DOHH2 (cell line): ENCODE measurements at regions not wholly inside any gene's neighbourhood (a gene's known extent, or its start where the extent isn't known, plus 50 kb on each side); places are given as distances from the start of the nearest gene placed in this dataset.

Source experiments
- H3F3A ChIP-seq: fragments of 200-600 bp; sonication (generic), shearing (Covaris generic); 2 replicates; pipeline ENCODE4 v1.6.0; 2016; ENCODE audit warnings: antibody characterized with exemption, mild to moderate bottlenecking; ENCODE audit not compliant: control insufficient read depth, insufficient read depth
- H3K27ac ChIP-seq: fragments of 200-600 bp; sonication (generic); 2 replicates; pipeline ENCODE4 v1.5.1; 2014; ENCODE audit warnings: low read depth, mild to moderate bottlenecking, low read length, moderate library complexity
- H3K27me3 ChIP-seq: fragments of 200-600 bp; sonication (generic); 2 replicates; pipeline ENCODE4 v1.6.1; 2014; ENCODE audit warnings: mild to moderate bottlenecking, low read length, mixed read lengths; ENCODE audit not compliant: control insufficient read depth
- H3K36me3 ChIP-seq: fragments of 200-600 bp; sonication (generic); 2 replicates; pipeline ENCODE4 v1.6.1; 2014; ENCODE audit warnings: mild to moderate bottlenecking, low read length, moderate library complexity, mixed read lengths; ENCODE audit not compliant: control insufficient read depth
- H3K4me1 ChIP-seq: fragments of 200-600 bp; sonication (generic); 2 replicates; pipeline ENCODE4 v1.6.1; 2014; ENCODE audit warnings: mild to moderate bottlenecking, low read length, mixed read lengths; ENCODE audit not compliant: control insufficient read depth
- H3K4me2 ChIP-seq: fragments of 200-600 bp; sonication (generic); 2 replicates; pipeline ENCODE4 v1.6.0; 2014; ENCODE audit warnings: mild to moderate bottlenecking, low read length, moderate library complexity
- H3K4me3 ChIP-seq: fragments of 200-600 bp; sonication (generic); 2 replicates; pipeline ENCODE4 v1.5.1; 2014; ENCODE audit warnings: mild to moderate bottlenecking, low read length, mixed read lengths
- H3K79me2 ChIP-seq: fragments of 200-600 bp; sonication (generic); 2 replicates; pipeline ENCODE4 v1.6.1; 2014; ENCODE audit warnings: mild to moderate bottlenecking, low read length, mixed read lengths; ENCODE audit not compliant: control insufficient read depth
- H3K9me2 ChIP-seq: fragments of 200-600 bp; sonication (generic); replicated peaks from 2 replicates; pipeline ENCODE4 v1.6.1; 2014; ENCODE audit warnings: mild to moderate bottlenecking, low read length, mixed read lengths; ENCODE audit not compliant: control insufficient read depth
- H3K9me3 ChIP-seq: fragments of 200-600 bp; sonication (generic); 2 replicates; pipeline ENCODE4 v1.6.1; 2014; ENCODE audit warnings: antibody characterized with exemption, low read length, mixed read lengths; ENCODE audit not compliant: control insufficient read depth, insufficient read depth
- H4K20me1 ChIP-seq: fragments of 200-600 bp; sonication (generic); 2 replicates; pipeline ENCODE4 v1.6.0; 2014; ENCODE audit warnings: low read depth, mild to moderate bottlenecking, antibody characterized with exemption, low read length, moderate library complexity; ENCODE audit not compliant: control insufficient read depth, insufficient read depth
- CTCF ChIP-seq: fragments of 200-600 bp; sonication (generic); IDR thresholded peaks from one replicate; pipeline ENCODE4 v1.5.1; 2014; ENCODE audit warnings: antibody characterized with exemption, mild to moderate bottlenecking, low read depth, low read length; ENCODE audit not compliant: poor library complexity, severe bottlenecking
- EZH2phosphoT487 ChIP-seq: fragments of 200-600 bp; sonication (generic); IDR thresholded peaks from 2 replicates; pipeline ENCODE4 v1.6.1; 2017; ENCODE audit warnings: borderline replicate concordance, mild to moderate bottlenecking, antibody characterized with exemption, low read length, moderate library complexity, mixed read lengths

GRCh38 chr3:154510780-154511179 is 80.8 kb upstream of the GPR149 start:
- H3K79me2 ChIP-seq: no peaks in the 10 kb centered on the region
- H3K4me1 ChIP-seq: no peaks in the 10 kb centered on the region
- TF ChIP-seq CTCF (no peak), EZH2phosphoT487 (no peak)
- no peak overlapping the region for H3K4me3 ChIP-seq
- H3K9me2 ChIP-seq: no peaks in the 10 kb centered on the region
- H4K20me1 ChIP-seq: no peaks in the 10 kb centered on the region
- no peaks in the 10 kb centered on the region for H3K9me3 ChIP-seq
- H3K36me3 ChIP-seq: no peaks in the 10 kb centered on the region
- H3F3A ChIP-seq: no peaks in the 10 kb centered on the region
- no peak overlapping the region for H3K4me2 ChIP-seq
- H3K27ac ChIP-seq: no peak overlapping the region
- no peaks in the 10 kb centered on the region for H3K27me3 ChIP-seq

GRCh38 chr3:154507727-154508126 is 77.7 kb upstream of the GPR149 start:
- Histone ChIP-seq H3K4me3 (no peak overlapping the region), H3K4me2 (no peak overlapping the region), H3K9me3 (no peaks in the 10 kb centered on the region), H3K36me3 (no peaks in the 10 kb centered on the region), H3K4me1 (no peaks in the 10 kb centered on the region), H4K20me1 (no peaks in the 10 kb centered on the region), H3K27me3 (no peaks in the 10 kb centered on the region), H3K79me2 (no peaks in the 10 kb centered on the region), H3F3A (no peaks in the 10 kb centered on the region), H3K27ac (no peak overlapping the region), H3K9me2 (no peaks in the 10 kb centered on the region)
- TF ChIP-seq CTCF (no peak), EZH2phosphoT487 (no peak)

GRCh38 chr3:154496978-154497377 is 67.0 kb upstream of the GPR149 start:
- no peaks in the 10 kb centered on the region for H3K9me2 ChIP-seq
- no peaks in the 10 kb centered on the region for H4K20me1 ChIP-seq
- no peaks in the 10 kb centered on the region for H3K79me2 ChIP-seq
- H3K4me3 ChIP-seq: no peak overlapping the region
- no peaks in the 10 kb centered on the region for H3K36me3 ChIP-seq
- no peaks in the 10 kb centered on the region for H3K27me3 ChIP-seq
- no peak for TF ChIP-seq EZH2phosphoT487
- no peak for TF ChIP-seq CTCF
- no peaks in the 10 kb centered on the region for H3K9me3 ChIP-seq
- H3F3A ChIP-seq: no peaks in the 10 kb centered on the region
- no peaks in the 10 kb centered on the region for H3K4me1 ChIP-seq
- no peak overlapping the region for H3K4me2 ChIP-seq
- no peak overlapping the region for H3K27ac ChIP-seq

- Histone ChIP-seq H3K79me2 (no peaks in the 10 kb centered on the region), H3K36me3 (no peaks in the 10 kb centered on the region), H3K9me2 (no peaks in the 10 kb centered on the region), H3K9me3 (no peaks in the 10 kb centered on the region), H3K4me2 (no peak overlapping the region), H3K4me1 (no peaks in the 10 kb centered on the region), H3K4me3 (no peak overlapping the region), H3F3A (no peaks in the 10 kb centered on the region), H3K27ac (no peak overlapping the region), H3K27me3 (no peaks in the 10 kb centered on the region), H4K20me1 (no peaks in the 10 kb centered on the region)
- TF ChIP-seq CTCF: no peak
- no peak for TF ChIP-seq EZH2phosphoT487
These were observed 66.5 kb upstream of the GPR149 start for GRCh38 chr3:154496540-154496939.
